ENCODE measurements at regions not wholly inside any gene's neighbourhood (a gene's known extent, or its start where the extent isn't known, plus 50 kb on each side); places are given as distances from the start of the nearest gene placed in this dataset.
"Not testable (repeated sequence)": the region's sequence is repeated elsewhere in the genome, so short reads cannot be mapped to it uniquely, and the experiment has no call there.

DNA sequence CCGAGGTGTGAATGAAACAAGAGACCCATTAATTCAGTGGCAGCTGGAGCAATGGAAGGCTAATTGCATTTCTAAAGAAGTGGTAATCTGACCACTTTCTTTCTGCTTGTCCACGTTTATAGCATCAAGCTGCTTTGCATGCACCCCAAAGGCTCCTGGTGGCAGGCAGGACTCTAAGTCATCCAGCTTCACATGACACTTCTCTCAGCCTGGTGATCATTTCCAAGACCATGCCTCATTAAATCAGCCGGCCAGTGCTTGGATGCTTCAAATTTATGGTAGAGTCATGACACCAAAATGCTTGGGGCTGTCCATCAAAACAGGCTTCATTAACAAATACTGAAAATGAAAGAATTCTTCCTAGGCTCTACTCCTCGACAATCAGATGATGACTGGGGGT, 614.9 kb downstream of the DOK5 start:
- DNase-seq (ENCODE audit: low read depth in 2 of 2), result no peak

DNA sequence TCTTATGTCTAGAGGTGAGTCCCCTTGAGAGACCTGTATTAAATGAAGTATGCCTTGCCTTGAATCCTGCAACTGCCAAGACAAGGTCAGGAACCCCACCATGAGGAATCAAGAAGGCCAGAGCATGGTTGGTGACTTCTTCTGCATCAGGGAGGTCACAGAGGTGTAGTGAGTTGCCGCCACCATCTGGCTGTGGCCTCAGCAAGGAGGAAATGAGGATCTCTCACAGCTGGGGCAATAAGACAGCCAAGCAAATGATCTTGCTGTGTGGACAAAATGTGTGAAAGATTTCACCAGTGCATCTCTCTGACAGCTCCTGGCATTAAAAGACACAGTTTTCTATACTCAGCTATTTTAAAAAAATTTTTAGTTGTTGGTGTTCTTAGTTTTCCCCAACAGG, 611.0 kb downstream of the DOK5 start:
- no peak for DNase-seq (ENCODE audit: low read depth in 2 of 2)

GRCh38 chr20:55079917-55080316, 604.5 kb downstream of the DOK5 start:
- DNase-seq (ENCODE audit: low read depth in 2 of 2), result no peak

- DNase-seq (ENCODE audit: low read depth in 2 of 2), result not testable (repeated sequence)
These were observed 599.0 kb downstream of the DOK5 start for GRCh38 chr20:55074266-55074840.

DNA sequence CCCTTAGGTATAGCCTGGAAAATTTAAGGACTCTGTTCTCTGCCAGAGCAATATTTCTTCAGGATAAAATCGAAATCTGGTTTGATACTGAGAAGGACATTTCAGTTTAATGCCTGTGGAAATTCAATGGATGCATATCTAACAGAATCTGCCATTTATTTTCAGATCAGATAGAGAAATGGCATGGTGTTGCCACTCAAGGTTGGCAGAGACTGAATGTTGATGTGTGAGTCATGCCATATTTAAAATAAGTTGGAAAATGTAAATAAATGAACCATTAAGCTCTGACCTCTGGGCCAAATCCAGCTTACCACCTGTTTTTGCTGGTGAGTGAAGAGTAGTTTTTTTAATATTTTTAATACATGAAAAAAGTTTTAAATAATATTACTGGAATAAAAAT, 594.6 kb downstream of the DOK5 start:
- DNase-seq (ENCODE audit: low read depth in 2 of 2), result no peak

DNA sequence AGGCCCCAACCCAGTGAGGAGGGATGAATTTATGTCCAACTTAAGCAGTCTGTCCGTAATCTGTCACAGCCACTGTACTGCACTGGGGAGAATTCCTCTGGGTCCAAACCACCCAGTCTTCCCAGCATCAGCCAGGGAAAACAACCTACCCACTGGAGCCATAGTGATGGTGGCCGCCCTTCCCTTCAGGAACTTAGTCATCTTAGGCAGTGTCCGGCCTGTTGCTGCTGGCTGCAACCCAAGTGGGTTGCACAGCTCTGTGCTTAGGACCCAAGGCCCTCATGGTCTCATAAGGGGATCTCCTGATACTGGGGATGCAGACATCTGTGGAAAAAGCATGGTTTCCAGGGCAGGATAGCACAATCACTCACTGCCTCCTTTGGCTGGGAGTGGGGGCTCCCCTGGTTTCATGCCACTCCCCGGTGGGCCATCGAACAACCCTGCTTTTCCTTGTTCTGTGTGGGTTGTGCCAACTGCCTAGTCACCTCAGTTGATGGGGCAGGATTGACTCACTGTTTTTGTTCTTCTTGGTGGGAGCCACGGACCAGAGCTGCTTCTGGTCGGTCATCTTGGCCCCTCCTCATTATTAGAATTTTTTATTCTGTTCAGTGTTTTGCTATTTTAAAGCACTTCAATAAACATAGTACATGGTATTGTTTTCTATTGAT, 591.9 kb downstream of the DOK5 start:
- peak; percentile 5 to 69 for DNase-seq (ENCODE audit: low read depth in 2 of 2)

GRCh38 chr20:55058938-55059337, 583.5 kb downstream of the DOK5 start:
- DNase-seq (ENCODE audit: low read depth in 2 of 2), result no peak

- DNase-seq (ENCODE audit: low read depth in 2 of 2), result no peak
These were observed 582.5 kb downstream of the DOK5 start for GRCh38 chr20:55057779-55058415.

GRCh38 chr20:55054453-55054852, 579.1 kb downstream of the DOK5 start:
- no peak for DNase-seq (ENCODE audit: low read depth in 2 of 2)

DNA sequence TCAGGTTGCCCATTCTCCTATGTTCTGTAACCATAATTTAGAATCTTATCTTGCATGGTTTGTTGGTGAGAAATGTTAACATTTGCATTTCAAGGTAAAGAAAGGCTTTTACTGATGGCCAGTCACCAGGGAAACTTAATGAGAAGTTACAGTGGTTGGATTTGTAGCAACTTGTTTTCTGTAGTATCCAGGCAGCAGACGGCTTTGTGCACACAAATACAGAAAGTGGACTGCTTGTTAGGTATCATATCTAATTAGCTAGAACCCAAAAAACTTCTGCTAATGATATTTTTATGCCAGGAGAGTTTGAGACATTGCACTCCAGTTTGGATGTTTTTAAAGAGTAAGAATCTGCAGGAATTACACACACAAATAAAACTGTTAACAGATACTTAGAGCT, 578.0 kb downstream of the DOK5 start:
- DNase-seq (ENCODE audit: low read depth in 2 of 2), result no peak

DNA sequence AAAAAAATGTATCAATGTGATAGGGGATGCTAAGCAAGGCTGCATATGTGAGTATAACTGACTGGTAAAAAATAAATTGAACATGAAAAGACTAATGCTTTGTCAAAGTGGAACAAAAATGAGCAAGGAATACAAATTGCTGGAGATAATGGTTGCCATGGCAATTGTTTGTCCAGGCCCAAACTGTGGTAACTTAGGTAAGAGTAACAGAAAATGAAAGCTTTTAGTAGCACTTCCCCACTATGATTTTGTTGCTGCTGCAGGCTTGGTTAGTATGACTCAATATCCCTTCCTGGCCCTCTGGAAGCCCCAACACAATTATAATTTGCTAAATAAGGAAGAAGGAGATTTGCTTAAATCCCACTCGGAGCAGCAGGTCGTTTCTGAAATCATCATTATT, 577.1 kb downstream of the DOK5 start:
- no peak for DNase-seq (ENCODE audit: low read depth in 2 of 2)

- DNase-seq (ENCODE audit: low read depth in 2 of 2), result no peak
These were observed 563.3 kb downstream of the DOK5 start for GRCh38 chr20:55038684-55039083.

GRCh38 chr20:55031971-55032370, 556.6 kb downstream of the DOK5 start:
- no peak for DNase-seq (ENCODE audit: low read depth in 2 of 2)

DNA sequence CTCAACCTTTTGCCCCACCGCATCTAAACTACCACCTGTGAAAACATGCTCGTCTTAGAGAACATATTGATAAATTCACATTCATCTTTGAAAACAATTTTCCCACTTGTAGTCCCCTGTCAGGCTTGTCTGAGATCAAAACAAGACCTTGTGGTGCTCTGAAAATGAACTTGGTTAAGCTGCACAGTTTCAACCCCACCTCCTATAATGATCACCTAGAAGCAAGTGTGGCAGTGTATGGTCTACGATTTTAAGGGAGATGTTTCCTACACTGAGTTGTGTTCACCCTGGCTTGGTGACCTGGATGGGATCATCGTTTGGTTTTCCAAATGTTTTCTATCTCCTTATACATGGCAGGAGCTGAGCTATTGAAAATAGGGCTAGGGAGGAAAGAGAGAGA, 539.4 kb downstream of the DOK5 start:
- DNase-seq (ENCODE audit: low read depth in 2 of 2), result no peak

GRCh38 chr20:55010761-55011160, 535.4 kb downstream of the DOK5 start:
- no peak for DNase-seq (ENCODE audit: low read depth in 2 of 2)

DNA sequence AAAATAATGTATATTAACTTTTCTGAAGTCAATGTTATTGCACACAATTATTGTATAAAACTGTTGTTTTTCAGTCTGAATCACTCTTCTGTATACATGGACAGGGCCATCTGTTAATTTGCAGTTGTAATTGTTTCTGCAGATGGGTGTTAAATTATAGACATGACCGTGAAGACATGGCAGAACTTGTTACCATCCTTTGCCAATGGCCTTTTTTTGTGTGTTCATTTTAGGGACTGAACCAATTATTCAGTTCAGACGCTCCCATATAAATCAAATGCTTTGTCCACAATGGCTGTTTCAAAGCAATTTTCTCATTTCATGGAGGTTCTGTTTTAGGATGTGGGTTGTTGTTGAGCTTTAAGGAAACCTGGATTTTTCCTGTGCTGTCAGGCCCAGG, 533.7 kb downstream of the DOK5 start:
- DNase-seq (ENCODE audit: low read depth in 2 of 2), result no peak

- no peak for DNase-seq (ENCODE audit: low read depth in 2 of 2)
These were observed 528.7 kb downstream of the DOK5 start for GRCh38 chr20:55004044-55004443.

DNA sequence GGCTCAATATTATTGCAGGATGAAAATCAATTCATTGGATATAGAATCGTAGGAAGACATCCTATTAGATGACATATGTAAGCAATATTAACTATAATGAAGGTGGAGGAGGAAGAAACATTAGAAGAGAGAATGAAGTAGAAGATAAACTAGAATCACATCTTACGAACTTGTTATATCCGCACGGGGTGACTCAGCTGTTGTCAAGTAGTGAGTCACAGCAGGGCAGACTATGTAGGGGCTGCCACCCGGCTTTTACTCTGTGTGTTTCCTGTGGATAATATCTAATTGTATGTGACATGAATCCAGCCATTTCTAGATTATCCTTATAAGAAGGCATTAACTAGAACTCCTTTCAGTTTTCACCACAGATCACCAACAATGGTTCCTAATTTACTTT, 520.2 kb downstream of the DOK5 start:
- no peak for DNase-seq (ENCODE audit: low read depth in 2 of 2)

DNA sequence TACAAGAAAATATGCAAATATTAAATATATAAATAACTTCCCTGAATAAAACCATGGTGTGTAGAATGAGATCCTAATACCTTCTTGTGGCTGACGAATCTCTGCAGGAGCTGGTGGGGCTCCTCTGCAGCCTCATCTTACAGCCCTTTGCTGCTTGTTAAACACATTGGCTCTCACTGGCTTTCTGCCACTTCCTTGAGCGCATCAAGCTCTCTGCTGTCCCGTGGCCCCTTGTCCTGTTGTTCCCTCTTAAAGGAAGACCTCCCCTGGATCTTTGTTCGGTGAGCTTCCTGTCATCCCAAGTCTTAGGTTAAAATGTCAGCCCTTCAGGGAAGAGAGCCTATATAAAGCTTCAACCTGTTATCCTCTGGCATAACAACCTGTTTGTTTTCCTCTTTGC, 519.6 kb downstream of the DOK5 start:
- no peak for DNase-seq (ENCODE audit: low read depth in 2 of 2)

DNA sequence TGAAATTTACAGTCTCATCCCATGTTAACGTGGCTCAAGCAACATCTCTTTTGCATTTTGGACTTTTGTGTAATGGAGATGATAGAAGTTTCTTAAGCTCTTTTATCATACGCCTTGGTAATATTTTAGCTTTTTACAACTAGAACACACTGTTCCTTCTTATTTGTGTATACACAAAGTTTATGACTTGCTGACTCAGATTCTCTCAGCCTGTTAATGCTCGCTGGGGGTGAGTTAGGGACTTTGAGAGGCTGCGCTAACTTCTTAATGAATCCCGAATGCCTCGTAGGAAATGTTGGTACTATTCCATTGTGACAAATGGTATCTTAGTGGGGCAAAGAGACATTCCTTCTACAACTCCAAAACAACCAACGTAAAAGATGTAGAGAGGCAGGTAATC, 509.7 kb downstream of the DOK5 start:
- no peak for DNase-seq (ENCODE audit: low read depth in 2 of 2)

- no peak for DNase-seq (ENCODE audit: low read depth in 2 of 2)
These were observed 508.7 kb downstream of the DOK5 start for GRCh38 chr20:54984104-54984448.

DNA sequence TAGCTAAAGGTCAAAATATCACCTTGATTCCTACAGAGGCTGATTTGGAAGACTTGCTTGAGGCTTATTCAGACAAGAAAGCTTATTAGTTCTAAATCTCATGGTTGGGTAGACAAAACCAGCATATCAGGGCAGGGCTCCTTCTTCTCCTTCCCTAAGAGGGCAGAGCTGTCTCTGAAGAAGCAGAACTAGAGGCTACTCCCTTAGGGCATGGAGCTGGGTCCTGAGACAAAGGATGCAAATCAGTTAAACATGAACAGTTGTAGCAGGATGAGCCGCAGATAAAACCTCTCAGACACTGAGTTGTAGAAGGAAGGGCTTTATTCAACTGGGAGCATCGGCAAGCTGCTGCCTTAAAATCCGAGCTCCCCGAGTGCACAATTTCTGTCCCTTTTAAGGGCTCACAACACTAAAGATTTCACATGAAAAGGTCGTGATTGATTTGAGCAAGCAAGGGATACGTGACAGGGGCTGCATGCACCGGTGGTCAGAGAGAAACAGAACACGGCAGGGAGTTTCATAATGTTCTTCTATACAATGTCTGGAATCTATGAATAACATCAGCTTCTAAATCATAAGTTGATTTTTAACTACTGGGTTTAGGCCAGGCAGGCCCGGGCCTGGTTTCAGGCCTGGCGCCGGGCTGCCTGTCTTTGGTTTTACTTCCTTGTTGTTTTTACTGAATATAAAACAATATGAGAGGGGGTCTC, 508.2 kb downstream of the DOK5 start:
- DNase-seq (ENCODE audit: low read depth in 2 of 2), result not testable (repeated sequence)

DNA sequence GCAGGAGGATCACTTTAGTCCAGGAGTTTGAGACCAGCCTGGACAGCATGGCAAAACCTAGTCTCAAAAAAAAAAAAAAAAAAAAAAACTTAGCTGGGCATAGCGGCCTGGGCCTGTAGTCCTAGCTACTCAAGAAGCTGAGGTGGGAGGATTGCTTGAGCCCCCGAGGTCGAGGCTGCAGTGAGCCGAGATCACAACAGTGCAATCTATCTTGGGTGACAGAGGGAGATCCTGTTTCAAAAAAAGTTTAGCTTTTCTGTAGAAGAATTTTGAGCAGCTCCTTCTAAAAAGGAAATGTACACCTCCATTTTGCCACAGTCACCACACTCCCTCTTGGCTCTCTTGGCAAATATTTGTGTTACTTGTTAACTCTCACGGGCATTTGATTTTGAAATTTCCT, 505.8 kb downstream of the DOK5 start:
- DNase-seq (ENCODE audit: low read depth in 2 of 2), result no peak
